ENCODE measurements at regions not wholly inside any gene's neighbourhood (a gene's known extent, or its start where the extent isn't known, plus 50 kb on each side); places are given as distances from the start of the nearest gene placed in this dataset.

DNA sequence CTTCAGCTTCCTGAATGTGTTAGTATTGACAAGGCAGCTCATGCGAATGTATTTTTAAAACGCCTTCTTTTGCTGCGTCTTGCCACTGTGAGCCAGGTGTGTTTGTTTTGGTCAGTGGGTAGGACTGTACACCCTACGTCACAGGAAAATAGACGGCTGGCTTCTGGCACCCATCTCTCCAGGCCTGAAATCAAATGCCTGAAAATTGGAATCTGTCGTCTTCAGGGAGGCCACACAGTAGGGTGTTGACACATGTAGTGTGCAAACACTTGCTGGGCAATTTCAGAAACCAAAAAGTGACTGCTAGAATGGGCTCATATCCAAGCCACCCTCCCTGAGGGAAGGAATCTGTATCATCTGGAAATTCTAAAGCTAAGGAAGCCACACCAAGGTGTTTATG lies 209.3 kb downstream of the TTC8 start:
- H3F3A ChIP-seq (ENCODE audit: low read depth), result no peaks in the 10 kb centered on the region
- no peaks in the 10 kb centered on the region for H4K20me1 ChIP-seq (ENCODE audit: low read depth)
- H3K4me3 Mint-ChIP-seq, result no peak overlapping the region
- peaks cover 3% of the 10 kb centered on the region for H3K9me3 Mint-ChIP-seq
- H3K27ac ChIP-seq, result no peak overlapping the region
- H3K4me2 ChIP-seq, result no peak overlapping the region
- H3K9me3 ChIP-seq (ENCODE audit: low read depth), result no peaks in the 10 kb centered on the region
- H3K36me3 ChIP-seq, result no peaks in the 10 kb centered on the region
- no peak for DNase-seq (ENCODE audit: low spot score)
- peaks cover 11% of the 10 kb centered on the region for H3K27me3 Mint-ChIP-seq (ENCODE audit: insufficient read depth, low read depth)
- no peaks in the 10 kb centered on the region for H3K4me1 ChIP-seq
- no peak overlapping the region for H3K9ac ChIP-seq
- TF ChIP-seq, protein P1, sequence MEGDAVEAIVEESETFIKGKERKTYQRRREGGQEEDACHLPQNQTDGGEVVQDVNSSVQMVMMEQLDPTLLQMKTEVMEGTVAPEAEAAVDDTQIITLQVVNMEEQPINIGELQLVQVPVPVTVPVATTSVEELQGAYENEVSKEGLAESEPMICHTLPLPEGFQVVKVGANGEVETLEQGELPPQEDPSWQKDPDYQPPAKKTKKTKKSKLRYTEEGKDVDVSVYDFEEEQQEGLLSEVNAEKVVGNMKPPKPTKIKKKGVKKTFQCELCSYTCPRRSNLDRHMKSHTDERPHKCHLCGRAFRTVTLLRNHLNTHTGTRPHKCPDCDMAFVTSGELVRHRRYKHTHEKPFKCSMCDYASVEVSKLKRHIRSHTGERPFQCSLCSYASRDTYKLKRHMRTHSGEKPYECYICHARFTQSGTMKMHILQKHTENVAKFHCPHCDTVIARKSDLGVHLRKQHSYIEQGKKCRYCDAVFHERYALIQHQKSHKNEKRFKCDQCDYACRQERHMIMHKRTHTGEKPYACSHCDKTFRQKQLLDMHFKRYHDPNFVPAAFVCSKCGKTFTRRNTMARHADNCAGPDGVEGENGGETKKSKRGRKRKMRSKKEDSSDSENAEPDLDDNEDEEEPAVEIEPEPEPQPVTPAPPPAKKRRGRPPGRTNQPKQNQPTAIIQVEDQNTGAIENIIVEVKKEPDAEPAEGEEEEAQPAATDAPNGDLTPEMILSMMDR (IDR thresholded peaks at IDR 0.05), result no peak
- TF ChIP-seq EZH2 (IDR thresholded peaks at IDR 0.05), result no peak
- TF ChIP-seq EZH2phosphoT487 (IDR thresholded peaks at IDR 0.05), result no peak
- peaks cover 18% of the 10 kb centered on the region for H3K27me3 ChIP-seq
- H3K36me3 Mint-ChIP-seq, result no peaks in the 10 kb centered on the region
- no peak overlapping the region for H3K27ac Mint-ChIP-seq
- H3K79me2 ChIP-seq (ENCODE audit: low read depth), result no peaks in the 10 kb centered on the region
- no peak overlapping the region for H2AFZ ChIP-seq (replicated peaks)
- H3K4me3 ChIP-seq, result no peak overlapping the region
- H3K4me1 Mint-ChIP-seq, result no peaks in the 10 kb centered on the region

GRCh38 chr14:89036371-89036770 lies 211.9 kb downstream of the TTC8 start:
- no peak overlapping the region for H3K27ac Mint-ChIP-seq

GRCh38 chr14:89037065-89037464 lies 212.6 kb downstream of the TTC8 start:
- no peaks in the 10 kb centered on the region for H3K36me3 Mint-ChIP-seq

More at GRCh38 chr14:89036371-89036770, 211.9 kb downstream of the TTC8 start:
- Histone ChIP-seq H3K4me2 (no peak overlapping the region), H4K20me1 (ENCODE audit: low read depth) (no peaks in the 10 kb centered on the region), H2AFZ (replicated peaks) (no peak overlapping the region), H3K27ac (no peak overlapping the region), H3K4me1 (peaks cover 4% of the 10 kb centered on the region), H3K36me3 (no peaks in the 10 kb centered on the region), H3K9me3 (ENCODE audit: low read depth) (no peaks in the 10 kb centered on the region), H3K9ac (no peak overlapping the region), H3K4me3 (no peak overlapping the region), H3K27me3 (peaks cover 7% of the 10 kb centered on the region), H3K79me2 (ENCODE audit: low read depth) (no peaks in the 10 kb centered on the region), H3F3A (ENCODE audit: low read depth) (no peaks in the 10 kb centered on the region)
- Mint-ChIP-seq H3K4me1 (peaks cover 12% of the 10 kb centered on the region), H3K9me3 (peaks cover 3% of the 10 kb centered on the region), H3K36me3 (no peaks in the 10 kb centered on the region), H3K27me3 (ENCODE audit: insufficient read depth, low read depth) (peaks cover 13% of the 10 kb centered on the region), H3K4me3 (no peak overlapping the region)
- TF ChIP-seq, protein P1 (IDR thresholded peaks at IDR 0.05), result no peak
- TF ChIP-seq EZH2 (IDR thresholded peaks at IDR 0.05) (no peak), EZH2phosphoT487 (IDR thresholded peaks at IDR 0.05) (no peak)
- DNase-seq (ENCODE audit: low spot score), result no peak

More at GRCh38 chr14:89037065-89037464, 212.6 kb downstream of the TTC8 start:
- H3K4me3 ChIP-seq, result no peak overlapping the region
- no peak overlapping the region for H3K9ac ChIP-seq
- Mint-ChIP-seq H3K27ac (no peak overlapping the region), H3K4me3 (no peak overlapping the region), H3K9me3 (peaks cover 3% of the 10 kb centered on the region), H3K4me1 (peaks cover 15% of the 10 kb centered on the region), H3K27me3 (ENCODE audit: insufficient read depth, low read depth) (peaks cover 13% of the 10 kb centered on the region)
- H3K27ac ChIP-seq, result no peak overlapping the region
- H3F3A ChIP-seq (ENCODE audit: low read depth), result no peaks in the 10 kb centered on the region
- no peaks in the 10 kb centered on the region for H4K20me1 ChIP-seq (ENCODE audit: low read depth)
- no peak for TF ChIP-seq EZH2 (IDR thresholded peaks at IDR 0.05)
- TF ChIP-seq, protein P1 (IDR thresholded peaks at IDR 0.05), result no peak
- H3K4me2 ChIP-seq, result no peak overlapping the region
- no peaks in the 10 kb centered on the region for H3K36me3 ChIP-seq
- H3K9me3 ChIP-seq (ENCODE audit: low read depth), result no peaks in the 10 kb centered on the region
- H3K79me2 ChIP-seq (ENCODE audit: low read depth), result no peaks in the 10 kb centered on the region
- peaks cover 4% of the 10 kb centered on the region for H3K4me1 ChIP-seq
- no peak overlapping the region for H2AFZ ChIP-seq (replicated peaks)
- DNase-seq (ENCODE audit: low spot score), result no peak
- peaks cover 7% of the 10 kb centered on the region for H3K27me3 ChIP-seq

Data from neural progenitor cell (in vitro differentiated cells).